ENCODE measurements at regions not wholly inside any gene's neighbourhood (a gene's known extent, or its start where the extent isn't known, plus 50 kb on each side); places are given as distances from the start of the nearest gene placed in this dataset.

DNA sequence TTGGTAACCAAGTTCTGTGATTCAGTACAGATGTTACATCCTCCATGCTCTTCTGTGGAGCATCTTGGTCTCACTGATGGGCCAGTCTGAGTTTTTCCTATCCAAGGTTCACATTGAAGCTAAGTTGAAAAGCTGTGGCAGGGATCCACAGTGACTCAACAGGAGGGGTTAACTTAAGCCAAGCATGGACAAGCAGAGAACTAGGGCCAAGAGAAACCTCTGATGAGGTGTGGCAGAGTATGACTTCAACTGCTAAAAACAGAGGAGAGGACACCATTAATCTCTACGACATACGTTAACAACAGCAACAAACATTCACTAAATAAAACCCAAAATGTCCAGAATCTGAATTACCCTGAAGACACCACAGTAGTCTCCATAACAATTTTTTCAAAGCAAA lies 268.1 kb upstream of the UBE2E2 start:
- no peaks in the 10 kb centered on the region for H3K79me2 ChIP-seq
- no peak overlapping the region for H3K4me2 ChIP-seq (ENCODE audit: low read length)

DNA sequence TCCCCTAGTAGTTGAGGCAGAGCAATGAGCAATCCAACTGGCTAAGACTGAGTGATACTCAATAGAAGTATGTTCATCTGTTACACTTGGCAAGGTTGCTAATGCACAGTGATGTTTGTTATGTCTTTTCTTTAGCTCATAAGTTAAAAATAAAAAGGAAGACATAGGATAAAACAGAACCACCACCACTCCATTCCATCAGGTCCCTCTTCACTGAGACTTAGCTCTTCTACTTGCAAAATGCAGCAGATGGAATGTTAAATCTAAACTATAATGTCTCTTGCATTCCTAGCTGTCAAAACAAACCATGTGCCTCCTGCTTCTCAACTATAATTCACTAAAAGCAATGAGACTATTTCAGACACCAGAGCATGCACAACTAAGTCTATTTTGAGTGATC lies 265.6 kb upstream of the UBE2E2 start:
- Histone ChIP-seq H3K4me3 (ENCODE audit: low read depth, low read length) (no peak overlapping the region), H3K4me2 (ENCODE audit: low read length) (no peak overlapping the region), H3K27ac (no peak overlapping the region), H3K79me2 (no peaks in the 10 kb centered on the region), H2AFZ (no peak overlapping the region), H3K9me3 (ENCODE audit: control insufficient read depth, low read length) (no peaks in the 10 kb centered on the region), H3K9ac (no peak overlapping the region), H3K27me3 (ENCODE audit: control insufficient read depth, insufficient read depth, low read length) (no peaks in the 10 kb centered on the region), H3K36me3 (ENCODE audit: control insufficient read depth, insufficient read depth, low read length) (no peaks in the 10 kb centered on the region), H3K4me1 (no peaks in the 10 kb centered on the region)
- TF ChIP-seq, protein P1, sequence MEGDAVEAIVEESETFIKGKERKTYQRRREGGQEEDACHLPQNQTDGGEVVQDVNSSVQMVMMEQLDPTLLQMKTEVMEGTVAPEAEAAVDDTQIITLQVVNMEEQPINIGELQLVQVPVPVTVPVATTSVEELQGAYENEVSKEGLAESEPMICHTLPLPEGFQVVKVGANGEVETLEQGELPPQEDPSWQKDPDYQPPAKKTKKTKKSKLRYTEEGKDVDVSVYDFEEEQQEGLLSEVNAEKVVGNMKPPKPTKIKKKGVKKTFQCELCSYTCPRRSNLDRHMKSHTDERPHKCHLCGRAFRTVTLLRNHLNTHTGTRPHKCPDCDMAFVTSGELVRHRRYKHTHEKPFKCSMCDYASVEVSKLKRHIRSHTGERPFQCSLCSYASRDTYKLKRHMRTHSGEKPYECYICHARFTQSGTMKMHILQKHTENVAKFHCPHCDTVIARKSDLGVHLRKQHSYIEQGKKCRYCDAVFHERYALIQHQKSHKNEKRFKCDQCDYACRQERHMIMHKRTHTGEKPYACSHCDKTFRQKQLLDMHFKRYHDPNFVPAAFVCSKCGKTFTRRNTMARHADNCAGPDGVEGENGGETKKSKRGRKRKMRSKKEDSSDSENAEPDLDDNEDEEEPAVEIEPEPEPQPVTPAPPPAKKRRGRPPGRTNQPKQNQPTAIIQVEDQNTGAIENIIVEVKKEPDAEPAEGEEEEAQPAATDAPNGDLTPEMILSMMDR (IDR thresholded peaks at IDR 0.05), result no peak

More for the DNA sequence above, 268.1 kb upstream of the UBE2E2 start:
- no peaks in the 10 kb centered on the region for H3K4me1 ChIP-seq
- no peaks in the 10 kb centered on the region for H3K36me3 ChIP-seq (ENCODE audit: control insufficient read depth, insufficient read depth, low read length)
- no peak overlapping the region for H3K4me3 ChIP-seq (ENCODE audit: low read depth, low read length)
- H3K9ac ChIP-seq, result no peak overlapping the region
- no peaks in the 10 kb centered on the region for H3K9me3 ChIP-seq (ENCODE audit: control insufficient read depth, low read length)
- H3K27ac ChIP-seq, result no peak overlapping the region
- TF ChIP-seq, protein P1 (IDR thresholded peaks at IDR 0.05), result no peak
- H2AFZ ChIP-seq, result no peak overlapping the region
- H3K27me3 ChIP-seq (ENCODE audit: control insufficient read depth, insufficient read depth, low read length), result no peaks in the 10 kb centered on the region

DNA sequence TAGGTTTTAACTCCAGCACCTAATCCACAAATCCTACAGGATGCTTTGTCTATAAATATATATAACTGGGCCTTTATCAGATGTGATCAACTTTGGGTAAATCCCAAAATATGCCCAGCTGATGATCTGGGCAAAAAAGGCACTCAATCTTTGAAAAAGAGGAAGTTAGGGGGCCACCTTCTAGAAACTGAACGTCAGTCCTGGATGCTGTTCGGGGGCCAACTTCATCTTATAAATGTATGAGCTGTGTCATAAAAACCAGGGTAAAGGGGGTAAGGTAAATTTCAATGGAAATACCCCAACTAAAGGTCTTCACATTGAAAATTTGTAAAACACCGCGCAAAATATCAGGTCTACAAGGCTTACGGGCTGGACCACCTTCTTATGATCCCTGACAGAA lies 264.4 kb upstream of the UBE2E2 start:
- Histone ChIP-seq H3K4me2 (ENCODE audit: low read length) (no peak overlapping the region), H3K9ac (no peak overlapping the region), H2AFZ (no peak overlapping the region), H3K27ac (no peak overlapping the region), H3K4me1 (no peaks in the 10 kb centered on the region), H3K27me3 (ENCODE audit: control insufficient read depth, insufficient read depth, low read length) (no peaks in the 10 kb centered on the region), H3K4me3 (ENCODE audit: low read depth, low read length) (no peak overlapping the region), H3K36me3 (ENCODE audit: control insufficient read depth, insufficient read depth, low read length) (no peaks in the 10 kb centered on the region), H3K9me3 (ENCODE audit: control insufficient read depth, low read length) (no peaks in the 10 kb centered on the region), H3K79me2 (no peaks in the 10 kb centered on the region)
- TF ChIP-seq, protein P1 (IDR thresholded peaks at IDR 0.05), result no peak

DNA sequence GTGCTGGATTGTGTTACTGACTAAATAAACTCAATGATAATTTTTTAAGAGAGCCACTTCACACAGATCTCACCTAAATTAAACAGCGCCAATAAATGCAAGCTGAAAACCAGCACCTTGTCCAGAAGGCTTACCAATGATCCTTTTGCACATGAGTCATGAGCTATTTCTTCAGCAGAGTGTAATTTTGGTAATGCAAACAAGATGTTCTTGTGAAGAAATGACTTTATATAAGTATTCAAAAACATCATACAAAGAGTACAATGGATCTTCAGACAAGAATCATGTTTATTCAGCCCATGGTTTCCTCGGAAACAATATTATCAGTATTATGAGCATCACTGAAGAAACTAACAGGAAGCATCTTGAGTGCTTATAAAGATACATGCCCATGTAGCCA lies 263.8 kb upstream of the UBE2E2 start:
- Histone ChIP-seq H3K9ac (no peak overlapping the region), H3K79me2 (no peaks in the 10 kb centered on the region), H3K4me3 (ENCODE audit: low read depth, low read length) (no peak overlapping the region), H3K4me1 (no peaks in the 10 kb centered on the region), H2AFZ (no peak overlapping the region), H3K27me3 (ENCODE audit: control insufficient read depth, insufficient read depth, low read length) (no peaks in the 10 kb centered on the region), H3K27ac (no peak overlapping the region), H3K4me2 (ENCODE audit: low read length) (no peak overlapping the region), H3K36me3 (ENCODE audit: control insufficient read depth, insufficient read depth, low read length) (no peaks in the 10 kb centered on the region), H3K9me3 (ENCODE audit: control insufficient read depth, low read length) (no peaks in the 10 kb centered on the region)
- TF ChIP-seq, protein P1 (IDR thresholded peaks at IDR 0.05), result no peak

DNA sequence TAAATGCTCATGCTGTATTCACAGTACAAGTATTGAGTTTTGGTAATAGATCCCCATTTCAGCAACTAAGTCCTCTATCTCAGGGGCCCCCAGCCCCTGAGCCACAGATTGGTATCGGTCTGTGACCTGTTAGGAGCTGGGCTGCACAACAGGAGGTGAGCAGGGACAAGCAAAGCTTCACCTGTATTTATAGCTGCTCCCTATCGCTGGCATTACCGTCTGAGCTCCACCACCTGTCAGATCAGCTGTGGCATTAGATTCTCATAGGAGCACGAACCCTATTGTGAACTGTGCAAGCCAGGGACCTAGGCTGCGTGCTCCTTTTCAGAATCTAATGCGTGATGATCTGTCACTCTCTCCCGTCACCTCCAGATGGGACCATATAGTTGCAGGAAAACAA lies 262.8 kb upstream of the UBE2E2 start:
- no peak overlapping the region for H3K9ac ChIP-seq
- no peak overlapping the region for H3K4me3 ChIP-seq (ENCODE audit: low read depth, low read length)
- H3K79me2 ChIP-seq, result no peaks in the 10 kb centered on the region
- no peaks in the 10 kb centered on the region for H3K4me1 ChIP-seq
- no peak overlapping the region for H3K4me2 ChIP-seq (ENCODE audit: low read length)
- no peaks in the 10 kb centered on the region for H3K27me3 ChIP-seq (ENCODE audit: control insufficient read depth, insufficient read depth, low read length)
- no peaks in the 10 kb centered on the region for H3K9me3 ChIP-seq (ENCODE audit: control insufficient read depth, low read length)
- no peak overlapping the region for H2AFZ ChIP-seq
- no peaks in the 10 kb centered on the region for H3K36me3 ChIP-seq (ENCODE audit: control insufficient read depth, insufficient read depth, low read length)
- no peak overlapping the region for H3K27ac ChIP-seq
- TF ChIP-seq, protein P1 (IDR thresholded peaks at IDR 0.05), result no peak

All from parathyroid adenoma (tissue), 2 donors.